ENCODE measurements at regions not wholly inside any gene's neighbourhood (a gene's known extent, or its start where the extent isn't known, plus 50 kb on each side); places are given as distances from the start of the nearest gene placed in this dataset.

DNA sequence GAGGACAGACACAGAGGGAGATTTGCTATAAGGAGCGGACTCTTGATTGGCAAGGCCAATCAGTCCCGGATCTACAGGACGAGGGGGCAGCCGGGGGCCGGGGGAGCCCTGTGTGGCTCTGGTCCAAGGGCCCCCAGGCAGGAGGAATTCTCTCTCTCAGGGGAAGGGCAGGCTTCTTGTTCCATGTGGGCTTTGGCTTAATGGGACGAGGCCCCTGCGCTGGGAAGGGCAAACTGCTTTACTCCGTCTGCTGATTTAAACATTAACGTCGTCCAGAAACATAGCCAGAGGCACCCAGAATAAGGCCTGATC lies 75.9 kb downstream of the TMEM18 start:
- H3K36me3 Mint-ChIP-seq (ENCODE audit: low read depth): no peaks in the 10 kb centered on the region
- no peaks in the 10 kb centered on the region for H3K4me1 ChIP-seq (ENCODE audit: insufficient read depth, low read length)
- TF ChIP-seq, protein P1, sequence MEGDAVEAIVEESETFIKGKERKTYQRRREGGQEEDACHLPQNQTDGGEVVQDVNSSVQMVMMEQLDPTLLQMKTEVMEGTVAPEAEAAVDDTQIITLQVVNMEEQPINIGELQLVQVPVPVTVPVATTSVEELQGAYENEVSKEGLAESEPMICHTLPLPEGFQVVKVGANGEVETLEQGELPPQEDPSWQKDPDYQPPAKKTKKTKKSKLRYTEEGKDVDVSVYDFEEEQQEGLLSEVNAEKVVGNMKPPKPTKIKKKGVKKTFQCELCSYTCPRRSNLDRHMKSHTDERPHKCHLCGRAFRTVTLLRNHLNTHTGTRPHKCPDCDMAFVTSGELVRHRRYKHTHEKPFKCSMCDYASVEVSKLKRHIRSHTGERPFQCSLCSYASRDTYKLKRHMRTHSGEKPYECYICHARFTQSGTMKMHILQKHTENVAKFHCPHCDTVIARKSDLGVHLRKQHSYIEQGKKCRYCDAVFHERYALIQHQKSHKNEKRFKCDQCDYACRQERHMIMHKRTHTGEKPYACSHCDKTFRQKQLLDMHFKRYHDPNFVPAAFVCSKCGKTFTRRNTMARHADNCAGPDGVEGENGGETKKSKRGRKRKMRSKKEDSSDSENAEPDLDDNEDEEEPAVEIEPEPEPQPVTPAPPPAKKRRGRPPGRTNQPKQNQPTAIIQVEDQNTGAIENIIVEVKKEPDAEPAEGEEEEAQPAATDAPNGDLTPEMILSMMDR (IDR thresholded peaks at IDR 0.05): no peak
- no peak overlapping the region for H3K27ac Mint-ChIP-seq
- ATAC-seq (ENCODE audit: poor library complexity) (no peak), DNase-seq (no peak)
- H3K27me3 ChIP-seq (ENCODE audit: control insufficient read depth in 1 of 2, insufficient read depth in 2 of 2, low read length in 2 of 2): no peaks in the 10 kb centered on the region
- no peaks in the 10 kb centered on the region for H3K4me1 Mint-ChIP-seq (ENCODE audit: low read depth)
- no peaks in the 10 kb centered on the region for H3K27me3 Mint-ChIP-seq
- intact Hi-C loops (cut with DNase I, micrococcal nuclease): no loop called here
- no peak overlapping the region for H3K27ac ChIP-seq (ENCODE audit: low read depth in 1 of 2, low read length in 2 of 2)
- CTCF ChIA-PET: no interaction called here
- H3K9me3 ChIP-seq (ENCODE audit: control insufficient read depth in 1 of 2, insufficient read depth in 1 of 2, low read length in 2 of 2): peaks cover 0 to 14% of the 10 kb centered on the region in 2 experiments
- POLR2A ChIA-PET: no interaction called here
- no peaks in the 10 kb centered on the region for H3K36me3 ChIP-seq (ENCODE audit: insufficient read depth, low read length)
- no peak overlapping the region for H3K4me3 Mint-ChIP-seq
- no peaks in the 10 kb centered on the region for H3K9me3 Mint-ChIP-seq
- H3K4me3 ChIP-seq (ENCODE audit: low read length): no peak overlapping the region

GRCh38 chr2:600542-601386 lies 76.4 kb downstream of the TMEM18 start:
- Mint-ChIP-seq H3K27ac (no peak overlapping the region), H3K27me3 (no peaks in the 10 kb centered on the region), H3K9me3 (no peaks in the 10 kb centered on the region), H3K4me1 (ENCODE audit: low read depth) (no peaks in the 10 kb centered on the region), H3K36me3 (ENCODE audit: low read depth) (no peaks in the 10 kb centered on the region), H3K4me3 (no peak overlapping the region)
- Histone ChIP-seq H3K27ac (ENCODE audit: low read depth in 1 of 2, low read length in 2 of 2) (no peak overlapping the region), H3K4me1 (ENCODE audit: insufficient read depth, low read length) (no peaks in the 10 kb centered on the region), H3K9me3 (ENCODE audit: control insufficient read depth in 1 of 2, insufficient read depth in 1 of 2, low read length in 2 of 2) (peaks cover 0 to 11% of the 10 kb centered on the region in 2 experiments), H3K27me3 (ENCODE audit: control insufficient read depth in 1 of 2, insufficient read depth in 2 of 2, low read length in 2 of 2) (no peaks in the 10 kb centered on the region), H3K36me3 (ENCODE audit: insufficient read depth, low read length) (no peaks in the 10 kb centered on the region), H3K4me3 (ENCODE audit: low read length) (no peak overlapping the region)
- TF ChIP-seq, protein P1 (IDR thresholded peaks at IDR 0.05): no peak
- ATAC-seq (ENCODE audit: poor library complexity) (no peak), DNase-seq (no peak)
- ChIA-PET CTCF (no interaction called here), POLR2A (no interaction called here)
- intact Hi-C loops (cut with DNase I, micrococcal nuclease): no loop called here

DNA sequence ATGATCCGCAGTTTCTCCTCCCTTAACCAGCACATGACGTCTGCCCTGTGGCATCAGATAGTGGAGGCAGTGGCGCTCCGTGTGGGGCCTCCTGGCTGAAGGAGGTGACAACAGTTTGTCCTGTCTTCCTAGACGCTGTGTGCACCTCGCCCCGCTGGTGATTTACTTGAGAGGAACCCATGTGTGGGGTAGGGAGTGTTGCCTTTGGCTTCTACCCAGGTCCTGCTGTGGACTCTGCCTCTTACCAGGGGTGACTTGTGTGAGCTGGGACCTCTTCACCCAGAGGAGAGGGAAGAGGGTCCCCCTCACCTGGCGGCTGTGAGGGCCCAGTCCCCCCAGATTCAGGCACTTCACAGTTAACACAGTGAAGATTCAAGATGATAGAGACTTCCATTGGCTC lies 77.6 kb downstream of the TMEM18 start:
- Histone ChIP-seq H3K4me1 (ENCODE audit: insufficient read depth, low read length) (no peaks in the 10 kb centered on the region), H3K27ac (ENCODE audit: low read depth in 1 of 2, low read length in 2 of 2) (no peak overlapping the region), H3K9me3 (ENCODE audit: control insufficient read depth in 1 of 2, insufficient read depth in 1 of 2, low read length in 2 of 2) (peaks cover 0 to 9% of the 10 kb centered on the region in 2 experiments), H3K36me3 (ENCODE audit: insufficient read depth, low read length) (no peaks in the 10 kb centered on the region), H3K27me3 (ENCODE audit: control insufficient read depth in 1 of 2, insufficient read depth in 2 of 2, low read length in 2 of 2) (no peaks in the 10 kb centered on the region), H3K4me3 (ENCODE audit: low read length) (no peak overlapping the region)
- ChIA-PET POLR2A (no interaction called here), CTCF (no interaction called here)
- no peak for DNase-seq
- Mint-ChIP-seq H3K9me3 (no peaks in the 10 kb centered on the region), H3K4me3 (no peak overlapping the region), H3K4me1 (ENCODE audit: low read depth) (no peaks in the 10 kb centered on the region), H3K27me3 (no peaks in the 10 kb centered on the region), H3K27ac (no peak overlapping the region), H3K36me3 (ENCODE audit: low read depth) (no peaks in the 10 kb centered on the region)
- TF ChIP-seq, protein P1 (IDR thresholded peaks at IDR 0.05): no peak
- intact Hi-C loops (cut with DNase I, micrococcal nuclease): no loop called here
- ATAC-seq (ENCODE audit: poor library complexity): no peak

Measured in CD4-positive, alpha-beta T cell (primary cell).